Right lobe of liver (tissue), 4 donors: ENCODE measurements at regions not wholly inside any gene's neighbourhood (a gene's known extent, or its start where the extent isn't known, plus 50 kb on each side); places are given as distances from the start of the nearest gene placed in this dataset.

Experiments
- POLR2A ChIP-seq: fragments of 450-650 bp; IDR thresholded peaks from one replicate; pipeline ENCODE4 v1.6.1; 2017; ENCODE audit warnings: antibody characterized with exemption, mild to moderate bottlenecking
- TF ChIP-seq, protein P1 (sequence below), 4 donors: fragments of 200-600 bp in 3 of 4; fragments of 450-650 bp in 1 of 4; IDR thresholded peaks; one replicate each; pipeline versions ENCODE4 v1.5.1 to v1.8.0; 2016 to 2022; ENCODE audit warnings: antibody characterized with exemption in 4 of 4, mild to moderate bottlenecking in 2 of 4
- donor health status: DM: no; HTN: no; CAD: no.
- donor health status: DM: no; HTN: no; CAD: no.
- donor health status: DM: no; HTN: yes; CAD: no.

DNA sequence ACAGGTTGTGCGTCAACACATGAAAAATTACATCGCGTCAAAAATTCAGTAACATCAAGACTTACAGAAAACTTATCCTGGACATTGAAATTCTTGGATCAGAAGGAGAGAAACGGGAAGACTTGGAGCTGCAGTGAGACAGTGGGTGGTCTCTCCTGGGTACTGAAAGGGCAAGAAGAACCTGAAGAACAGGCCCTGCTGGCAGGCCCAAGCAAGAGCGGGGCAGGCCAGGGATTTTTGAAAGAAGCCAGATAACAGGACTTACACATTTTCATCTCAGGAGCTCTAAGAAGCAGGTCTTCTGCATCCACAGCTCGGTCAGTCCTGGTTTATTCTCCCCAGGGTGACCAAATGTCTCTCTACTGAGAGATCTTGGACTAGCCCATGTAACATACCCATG lies 466.5 kb upstream of the SOX5 start:
- TF ChIP-seq POLR2A: no peak
- TF ChIP-seq, protein P1, sequence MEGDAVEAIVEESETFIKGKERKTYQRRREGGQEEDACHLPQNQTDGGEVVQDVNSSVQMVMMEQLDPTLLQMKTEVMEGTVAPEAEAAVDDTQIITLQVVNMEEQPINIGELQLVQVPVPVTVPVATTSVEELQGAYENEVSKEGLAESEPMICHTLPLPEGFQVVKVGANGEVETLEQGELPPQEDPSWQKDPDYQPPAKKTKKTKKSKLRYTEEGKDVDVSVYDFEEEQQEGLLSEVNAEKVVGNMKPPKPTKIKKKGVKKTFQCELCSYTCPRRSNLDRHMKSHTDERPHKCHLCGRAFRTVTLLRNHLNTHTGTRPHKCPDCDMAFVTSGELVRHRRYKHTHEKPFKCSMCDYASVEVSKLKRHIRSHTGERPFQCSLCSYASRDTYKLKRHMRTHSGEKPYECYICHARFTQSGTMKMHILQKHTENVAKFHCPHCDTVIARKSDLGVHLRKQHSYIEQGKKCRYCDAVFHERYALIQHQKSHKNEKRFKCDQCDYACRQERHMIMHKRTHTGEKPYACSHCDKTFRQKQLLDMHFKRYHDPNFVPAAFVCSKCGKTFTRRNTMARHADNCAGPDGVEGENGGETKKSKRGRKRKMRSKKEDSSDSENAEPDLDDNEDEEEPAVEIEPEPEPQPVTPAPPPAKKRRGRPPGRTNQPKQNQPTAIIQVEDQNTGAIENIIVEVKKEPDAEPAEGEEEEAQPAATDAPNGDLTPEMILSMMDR (IDR thresholded peaks at IDR 0.05): no peak
